ENCODE measurements at regions not wholly inside any gene's neighbourhood (a gene's known extent, or its start where the extent isn't known, plus 50 kb on each side); places are given as distances from the start of the nearest gene placed in this dataset.
"Not testable (repeated sequence)": the region's sequence is repeated elsewhere in the genome, so short reads cannot be mapped to it uniquely, and the experiment has no call there.

DNA sequence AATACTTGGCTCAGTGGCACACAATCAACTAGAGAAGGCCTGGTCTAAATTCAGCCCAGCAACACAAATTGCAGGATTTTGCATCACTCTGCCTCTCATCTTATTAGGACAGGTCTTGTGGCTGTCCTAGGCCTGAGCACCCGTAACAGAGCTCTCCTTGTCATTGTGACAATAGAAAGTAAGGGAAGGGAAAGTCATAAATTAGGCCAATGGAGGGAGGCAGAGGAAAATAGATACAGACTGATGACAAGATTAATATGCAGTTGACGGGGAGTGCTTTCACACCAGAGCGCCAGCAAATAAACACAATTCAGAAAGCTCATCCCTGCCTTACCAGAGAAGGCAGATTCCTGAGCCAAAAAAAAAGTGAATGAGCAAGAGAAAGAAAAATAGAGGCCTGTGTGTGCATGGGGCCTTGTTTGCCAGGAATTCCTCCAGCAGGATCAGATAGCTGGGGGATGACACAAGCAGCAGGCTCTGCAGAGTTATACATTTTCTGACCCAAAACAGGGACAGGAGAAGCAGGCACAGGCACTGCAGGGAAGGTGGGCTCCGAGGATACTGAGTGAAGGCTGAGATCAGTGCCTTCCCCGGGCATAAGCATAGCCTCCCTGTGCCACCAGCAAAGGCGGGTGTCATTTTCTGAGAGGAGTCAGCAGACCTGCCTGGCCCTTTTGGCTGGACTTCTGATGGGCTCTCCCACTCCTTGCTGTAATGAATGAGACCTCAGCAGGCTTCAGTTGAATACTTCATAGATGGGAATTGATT lies 110.0 kb upstream of the SPAG17 start:
- Histone ChIP-seq H3K4me3 (ENCODE audit: low read depth, low read length) (no peak overlapping the region), H3K27ac (no peak overlapping the region), H3K36me3 (replicated peaks) (no peaks in the 10 kb centered on the region), H3K27me3 (replicated peaks) (no peaks in the 10 kb centered on the region)
- in situ Hi-C loops (cut with HindIII; ENCODE audit: low pct_ligation_motif_present, low sequenced_read_pairs): no loop called here
- no peak for TF ChIP-seq CTCF (IDR thresholded peaks at IDR 0.05; ENCODE audit: low read depth, low read length, missing control alignments)
- DNase-seq: peak; percentile 28

DNA sequence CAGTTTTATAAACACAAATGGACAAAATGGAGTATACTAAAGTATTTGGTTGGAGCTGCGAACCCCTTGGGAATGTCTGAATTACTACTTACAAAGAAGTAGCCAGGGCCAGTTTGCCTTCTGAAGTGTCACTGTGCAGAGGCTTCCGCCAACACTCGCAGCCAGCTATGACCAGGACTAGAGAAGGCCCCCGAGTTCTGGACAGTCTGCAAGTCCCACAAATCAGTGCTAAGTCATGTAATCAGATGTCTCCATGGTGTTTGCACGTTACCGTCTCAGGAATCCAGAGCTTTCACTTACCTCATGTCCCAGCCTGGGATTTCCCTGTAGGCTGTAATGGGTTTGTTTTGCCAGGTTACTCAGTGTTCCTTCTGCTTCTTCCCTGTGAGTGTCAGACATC lies 106.6 kb upstream of the SPAG17 start:
- Histone ChIP-seq H3K27ac (no peak overlapping the region), H3K36me3 (replicated peaks) (no peaks in the 10 kb centered on the region), H3K4me3 (ENCODE audit: low read depth, low read length) (no peak overlapping the region), H3K27me3 (replicated peaks) (no peaks in the 10 kb centered on the region)
- DNase-seq: no peak
- in situ Hi-C loops (cut with HindIII; ENCODE audit: low pct_ligation_motif_present, low sequenced_read_pairs): no loop called here
- TF ChIP-seq CTCF (IDR thresholded peaks at IDR 0.05; ENCODE audit: low read depth, low read length, missing control alignments): no peak

DNA sequence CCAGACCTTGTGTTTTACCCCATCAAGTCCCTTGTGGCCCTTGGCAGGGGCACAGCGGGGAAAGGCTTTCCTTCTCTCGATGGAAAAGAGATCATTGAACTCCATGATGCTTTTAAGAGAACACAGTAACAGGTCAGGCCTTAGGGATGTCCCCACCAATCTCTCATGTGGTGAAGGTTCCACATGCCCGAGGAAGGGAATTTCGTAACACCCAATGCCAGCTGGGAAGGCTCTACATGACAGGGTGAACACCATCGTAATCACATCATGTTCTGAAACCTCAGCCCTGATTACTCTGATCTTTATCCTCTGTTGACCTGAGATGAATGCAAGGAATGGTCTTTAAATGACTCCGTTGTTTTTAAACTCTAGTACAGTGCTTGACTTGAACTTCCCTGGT lies 105.5 kb upstream of the SPAG17 start:
- no peaks in the 10 kb centered on the region for H3K36me3 ChIP-seq (replicated peaks)
- no peak overlapping the region for H3K27ac ChIP-seq
- no peak for TF ChIP-seq CTCF (IDR thresholded peaks at IDR 0.05; ENCODE audit: low read depth, low read length, missing control alignments)
- no peaks in the 10 kb centered on the region for H3K27me3 ChIP-seq (replicated peaks)
- in situ Hi-C loops (cut with HindIII; ENCODE audit: low pct_ligation_motif_present, low sequenced_read_pairs): no loop called here
- no peak overlapping the region for H3K4me3 ChIP-seq (ENCODE audit: low read depth, low read length)
- DNase-seq: no peak

- no peaks in the 10 kb centered on the region for H3K27me3 ChIP-seq (replicated peaks)
- no peak for TF ChIP-seq CTCF (IDR thresholded peaks at IDR 0.05; ENCODE audit: low read depth, low read length, missing control alignments)
- no peak overlapping the region for H3K4me3 ChIP-seq (ENCODE audit: low read depth, low read length)
- H3K27ac ChIP-seq: no peak overlapping the region
- H3K36me3 ChIP-seq (replicated peaks): no peaks in the 10 kb centered on the region
- no peak for DNase-seq
- in situ Hi-C loops (cut with HindIII; ENCODE audit: low pct_ligation_motif_present, low sequenced_read_pairs): no loop called here
These were observed 105.0 kb upstream of the SPAG17 start for GRCh38 chr1:118290046-118290445.

DNA sequence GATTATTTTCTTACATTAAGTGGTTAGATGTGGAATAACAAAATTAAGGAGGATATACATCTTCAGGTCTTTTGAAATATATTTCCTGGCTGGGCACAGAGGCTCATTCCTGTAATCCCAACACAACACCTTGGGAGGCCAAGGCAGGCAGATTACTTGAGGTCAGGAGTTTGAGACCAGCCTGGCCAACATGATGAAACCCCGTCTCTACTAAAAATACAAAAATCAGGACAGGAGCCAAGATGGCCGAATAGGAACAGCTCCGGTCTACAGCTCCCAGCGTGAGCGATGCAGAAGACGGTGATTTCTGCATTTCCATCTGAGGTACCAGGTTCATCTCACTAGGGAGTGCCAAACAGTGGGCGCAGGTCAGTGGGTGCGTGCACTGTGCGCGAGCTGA lies 95.6 kb upstream of the SPAG17 start:
- H3K27me3 ChIP-seq (replicated peaks); in situ Hi-C loops (cut with HindIII; ENCODE audit: low pct_ligation_motif_present, low sequenced_read_pairs); DNase-seq; H3K27ac ChIP-seq; H3K4me3 ChIP-seq (ENCODE audit: low read depth, low read length); H3K36me3 ChIP-seq (replicated peaks): not testable (repeated sequence)

DNA sequence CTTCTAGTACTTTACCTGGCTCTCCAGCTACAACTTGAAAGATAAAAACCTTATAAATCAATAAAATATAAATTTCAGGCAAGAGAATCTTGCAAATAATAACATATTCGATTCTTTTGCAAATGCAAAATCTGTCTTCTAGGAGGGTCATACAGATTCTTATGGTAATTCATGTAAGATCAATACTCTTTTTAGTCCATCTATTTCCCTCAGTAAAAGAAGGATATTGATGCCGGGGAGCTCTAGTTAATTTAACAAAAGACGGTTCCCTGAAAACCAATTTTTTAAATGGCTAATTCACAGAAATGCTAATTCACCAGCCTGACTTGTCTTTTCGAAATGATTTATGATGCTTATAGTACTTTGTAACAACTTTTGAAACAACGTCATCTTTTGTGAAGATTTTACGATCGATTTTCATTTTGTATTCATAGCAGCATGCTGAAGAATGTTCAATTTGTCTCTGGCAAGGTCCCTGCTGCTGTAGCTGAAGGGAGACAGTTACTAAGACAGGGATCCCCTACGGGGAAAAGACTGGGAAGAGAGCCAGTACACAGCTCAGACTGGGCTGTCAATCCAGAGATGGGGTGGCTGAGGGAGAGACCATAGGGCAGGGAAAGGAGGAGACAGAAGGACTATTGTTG lies 90.6 kb upstream of the SPAG17 start:
- in situ Hi-C loops (cut with HindIII; ENCODE audit: low pct_ligation_motif_present, low sequenced_read_pairs): no loop called here
- H3K27me3 ChIP-seq (replicated peaks): no peaks in the 10 kb centered on the region
- no peaks in the 10 kb centered on the region for H3K36me3 ChIP-seq (replicated peaks)
- TF ChIP-seq CTCF (IDR thresholded peaks at IDR 0.05; ENCODE audit: low read depth, low read length, missing control alignments): no peak
- no peak overlapping the region for H3K4me3 ChIP-seq (ENCODE audit: low read depth, low read length)
- no peak for DNase-seq
- no peak overlapping the region for H3K27ac ChIP-seq
